ENCODE measurements at regions not wholly inside any gene's neighbourhood (a gene's known extent, or its start where the extent isn't known, plus 50 kb on each side); places are given as distances from the start of the nearest gene placed in this dataset.

- DNase-seq (ENCODE audit: low read depth) = no peak
- no peak for TF ChIP-seq CTCF (IDR thresholded peaks at IDR 0.05; ENCODE audit: insufficient read depth, low read length, poor library complexity, severe bottlenecking)
- no peaks in the 10 kb centered on the region for H3K27me3 ChIP-seq (ENCODE audit: control insufficient read depth, insufficient read depth, low read length)
These were observed 1268.2 kb upstream of the TMEM132C start for GRCh38 chr12:126998747-126999285.

GRCh38 chr12:126999352-126999751 is 1267.6 kb upstream of the TMEM132C start:
- DNase-seq (ENCODE audit: low read depth) = no peak
- no peaks in the 10 kb centered on the region for H3K36me3 ChIP-seq (ENCODE audit: control insufficient read depth, insufficient read depth, low read length)
- no peak for TF ChIP-seq CTCF (IDR thresholded peaks at IDR 0.05; ENCODE audit: insufficient read depth, low read length, poor library complexity, severe bottlenecking)
- H3K27me3 ChIP-seq (ENCODE audit: control insufficient read depth, insufficient read depth, low read length) = no peaks in the 10 kb centered on the region
- no peak overlapping the region for H3K4me3 ChIP-seq (ENCODE audit: low read depth, low read length)

More at GRCh38 chr12:126998747-126999285, 1268.2 kb upstream of the TMEM132C start:
- no peaks in the 10 kb centered on the region for H3K36me3 ChIP-seq (ENCODE audit: control insufficient read depth, insufficient read depth, low read length)
- no peak overlapping the region for H3K4me3 ChIP-seq (ENCODE audit: low read depth, low read length)

- no peaks in the 10 kb centered on the region for H3K36me3 ChIP-seq (ENCODE audit: control insufficient read depth, insufficient read depth, low read length)
- no peak for TF ChIP-seq CTCF (IDR thresholded peaks at IDR 0.05; ENCODE audit: insufficient read depth, low read length, poor library complexity, severe bottlenecking)
- H3K27me3 ChIP-seq (ENCODE audit: control insufficient read depth, insufficient read depth, low read length) = no peaks in the 10 kb centered on the region
- H3K4me3 ChIP-seq (ENCODE audit: low read depth, low read length) = no peak overlapping the region
- DNase-seq (ENCODE audit: low read depth) = no peak
These were observed 1261.6 kb upstream of the TMEM132C start for GRCh38 chr12:127005406-127005805.

- H3K36me3 ChIP-seq (ENCODE audit: control insufficient read depth, insufficient read depth, low read length) = no peaks in the 10 kb centered on the region
- TF ChIP-seq CTCF (IDR thresholded peaks at IDR 0.05; ENCODE audit: insufficient read depth, low read length, poor library complexity, severe bottlenecking) = no peak
- DNase-seq (ENCODE audit: low read depth) = no peak
- no peaks in the 10 kb centered on the region for H3K27me3 ChIP-seq (ENCODE audit: control insufficient read depth, insufficient read depth, low read length)
- no peak overlapping the region for H3K4me3 ChIP-seq (ENCODE audit: low read depth, low read length)
These were observed 1260.0 kb upstream of the TMEM132C start for GRCh38 chr12:127006972-127007371.

GRCh38 chr12:127008755-127009403 is 1258.1 kb upstream of the TMEM132C start:
- H3K27me3 ChIP-seq (ENCODE audit: control insufficient read depth, insufficient read depth, low read length) = no peaks in the 10 kb centered on the region
- DNase-seq (ENCODE audit: low read depth) = no peak
- H3K4me3 ChIP-seq (ENCODE audit: low read depth, low read length) = no peak overlapping the region
- H3K36me3 ChIP-seq (ENCODE audit: control insufficient read depth, insufficient read depth, low read length) = no peaks in the 10 kb centered on the region
- no peak for TF ChIP-seq CTCF (IDR thresholded peaks at IDR 0.05; ENCODE audit: insufficient read depth, low read length, poor library complexity, severe bottlenecking)

- no peak overlapping the region for H3K4me3 ChIP-seq (ENCODE audit: low read depth, low read length)
- no peaks in the 10 kb centered on the region for H3K27me3 ChIP-seq (ENCODE audit: control insufficient read depth, insufficient read depth, low read length)
- H3K36me3 ChIP-seq (ENCODE audit: control insufficient read depth, insufficient read depth, low read length) = no peaks in the 10 kb centered on the region
- no peak for DNase-seq (ENCODE audit: low read depth)
- TF ChIP-seq CTCF (IDR thresholded peaks at IDR 0.05; ENCODE audit: insufficient read depth, low read length, poor library complexity, severe bottlenecking) = no peak
These were observed 1254.9 kb upstream of the TMEM132C start for GRCh38 chr12:127012109-127012508.
